Left colon (tissue), 2 donors: ENCODE measurements at regions not wholly inside any gene's neighbourhood (a gene's known extent, or its start where the extent isn't known, plus 50 kb on each side); places are given as distances from the start of the nearest gene placed in this dataset.

Source experiments
- ATAC-seq: fragments of 200-7000 bp; cut with Tn5 transposase; one replicate; pipeline ENCODE4 v1.9.1; 2020; ENCODE audit warnings: mild to moderate bottlenecking, moderate library complexity
- DNase-seq, 2 donors: peaks; one replicate each; pipeline ENCODE4 v3.0.0-alpha.2; 2020
- intact Hi-C, 2 donors: fragments of 100-400 bp; cut with DNase I in 1 of 2; cut with micrococcal nuclease in 1 of 2; formaldehyde crosslinking; loops; one replicate each; pipeline versions ENCODE4 v1.11.2 to v1.14.0; 2022; cut with DNase I, micrococcal nuclease
- donor health status: DM: no; HTN: no; CAD: no.
- donor health status: DM: yes; HTN: yes; CAD: no.

DNA sequence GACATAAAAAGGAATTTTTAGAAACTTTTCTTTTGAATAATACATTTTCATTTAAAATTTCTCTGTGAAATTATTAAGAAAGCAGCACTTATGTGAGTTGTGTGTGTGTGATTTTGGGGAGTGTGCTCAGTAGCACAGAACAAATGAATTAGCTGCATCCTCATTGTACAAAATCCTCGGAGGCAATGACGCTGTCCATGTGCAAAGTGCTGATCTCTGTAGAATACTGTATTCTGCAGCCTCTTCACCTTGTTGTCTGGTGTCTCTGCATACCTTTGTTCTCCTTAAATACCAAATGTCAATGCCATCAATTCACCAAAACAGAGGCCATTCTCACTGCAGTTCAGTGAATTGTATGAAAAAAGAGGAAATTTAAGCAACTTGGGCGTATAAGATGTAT, 838.4 kb downstream of the QKI start:
- DNase-seq (no peak), ATAC-seq (no peak)
- intact Hi-C loops, result no loop called here

DNA sequence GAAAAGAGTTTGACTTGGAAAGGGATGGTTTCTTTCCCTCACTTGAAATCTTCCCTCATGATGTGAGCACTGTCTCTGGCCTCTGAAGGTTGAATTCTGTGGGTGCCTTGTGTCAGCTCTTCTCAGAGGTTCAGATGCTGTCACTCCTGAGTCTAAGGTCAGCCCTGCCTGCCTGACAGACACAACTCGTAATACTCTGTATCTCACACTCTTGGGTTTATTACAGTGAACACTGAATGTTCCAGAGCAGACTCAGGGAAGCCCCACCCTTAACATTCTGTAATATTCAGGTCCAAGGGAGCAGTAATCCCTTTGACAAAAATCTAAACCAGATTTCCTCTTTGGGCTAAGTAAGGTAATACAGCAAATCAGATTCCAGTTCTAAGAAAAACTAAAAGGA, 837.8 kb downstream of the QKI start:
- DNase-seq (no peak), ATAC-seq (no peak)
- intact Hi-C loops, result no loop called here

DNA sequence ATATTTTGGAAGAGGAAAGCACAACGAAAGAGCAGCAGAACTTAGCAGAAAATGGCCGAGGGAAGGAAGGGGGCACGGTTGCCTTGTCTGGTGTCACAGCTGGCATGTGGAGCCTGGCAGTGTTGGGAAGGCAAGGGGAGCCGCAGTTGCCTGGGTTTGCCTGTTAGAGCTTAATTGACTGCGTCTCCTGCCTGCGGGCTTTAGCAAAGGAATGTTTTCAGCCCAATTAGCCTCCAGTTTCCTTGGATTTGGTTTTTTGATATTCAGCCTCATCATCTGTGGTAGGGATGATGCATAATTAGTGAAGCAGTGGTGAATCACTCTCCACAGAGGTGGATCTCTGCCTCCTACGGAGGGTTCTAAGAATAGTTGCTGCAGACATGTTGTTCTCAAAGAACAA, 832.6 kb downstream of the QKI start:
- ATAC-seq (no peak), DNase-seq (no peak)
- intact Hi-C loops, result no loop called here

DNA sequence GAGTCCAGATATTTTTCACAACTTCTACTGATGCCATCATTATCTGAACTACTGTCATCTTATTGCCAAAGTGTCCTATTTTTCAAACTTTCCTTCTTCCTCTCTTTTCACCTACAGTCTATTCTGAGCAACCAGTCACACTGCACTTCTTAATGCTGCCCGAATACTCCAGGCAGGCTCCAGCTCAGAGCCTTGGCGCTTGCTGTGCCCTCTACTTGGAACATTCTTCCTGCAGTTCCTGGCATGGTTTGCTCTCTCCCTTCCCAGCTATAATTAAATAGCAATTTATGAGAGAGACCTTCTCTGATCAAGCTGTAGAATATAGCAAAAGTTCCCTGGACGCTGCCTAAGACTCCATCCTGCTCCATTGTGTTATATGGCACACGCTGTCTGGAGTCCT, 831.6 kb downstream of the QKI start:
- ATAC-seq (no peak), DNase-seq (no peak)
- intact Hi-C loops, result no loop called here

DNA sequence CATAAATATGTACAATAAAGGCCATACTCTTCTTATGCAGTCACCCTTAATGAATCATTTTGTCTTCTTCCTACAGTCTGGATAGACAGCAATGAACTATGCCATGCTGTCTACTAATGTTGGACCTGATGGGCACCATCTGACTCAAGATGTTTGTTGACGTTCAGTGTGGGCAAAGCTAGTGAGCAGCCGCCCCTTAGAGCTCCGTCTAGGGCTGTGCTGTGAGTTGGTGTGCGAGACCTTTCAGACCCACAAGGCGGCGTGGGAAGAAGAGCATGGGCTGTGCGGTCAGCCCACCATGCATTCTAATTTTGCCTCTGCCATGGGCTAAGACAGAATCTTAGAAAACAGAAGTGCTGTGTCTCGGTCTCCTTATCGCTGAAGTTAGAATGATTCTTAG, 829.4 kb downstream of the QKI start:
- intact Hi-C loops, result no loop called here
- ATAC-seq (no peak), DNase-seq (no peak)

DNA sequence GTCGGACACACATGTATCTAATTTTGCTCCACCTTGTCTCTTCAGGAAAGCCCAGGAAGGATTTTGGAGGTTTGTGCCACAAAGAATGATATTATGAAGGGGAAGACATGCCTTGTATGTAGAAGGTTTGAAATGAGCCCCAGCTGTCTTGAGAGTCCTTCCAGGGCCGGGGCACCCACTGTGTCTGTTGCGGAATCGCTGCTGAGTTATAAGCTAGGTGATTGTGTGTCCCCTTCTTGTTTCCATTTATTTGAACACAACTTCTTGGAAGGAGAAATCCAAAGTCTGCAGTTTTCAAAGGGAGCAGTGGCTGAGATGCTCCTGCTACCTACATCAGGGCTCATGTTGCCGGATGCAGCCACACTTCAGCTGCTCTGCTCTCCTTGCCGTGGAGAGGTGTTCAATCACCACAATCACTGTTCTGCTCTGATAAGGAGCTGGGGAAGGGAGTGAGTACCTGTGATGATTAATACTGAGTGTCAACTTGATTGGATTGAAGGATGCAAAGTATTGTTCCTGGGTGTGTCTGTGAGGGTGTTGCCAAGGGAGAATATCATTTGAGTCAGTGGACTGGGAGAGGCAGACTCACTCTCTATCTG, 828.6 kb downstream of the QKI start:
- DNase-seq (no peak), ATAC-seq (no peak)
- intact Hi-C loops, result no loop called here

DNA sequence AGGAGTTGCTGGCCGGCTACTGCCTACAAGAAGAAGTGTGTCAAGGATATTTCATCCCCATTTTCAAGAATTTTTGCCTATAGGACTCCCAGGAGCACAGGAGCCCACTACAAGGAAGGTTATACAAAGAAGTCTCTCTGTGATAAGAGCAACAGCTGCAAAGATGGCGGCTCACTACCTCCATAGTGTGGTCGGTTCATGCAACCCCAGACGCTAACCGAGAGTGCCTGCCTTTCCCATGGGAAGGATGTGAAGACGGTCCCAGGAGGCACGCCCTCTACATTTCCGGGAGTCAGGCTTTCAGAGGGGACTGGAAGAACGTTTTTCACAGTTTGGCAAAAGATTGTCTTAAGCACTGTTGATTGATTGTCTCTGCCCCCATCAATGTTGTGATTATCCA, 816.3 kb downstream of the QKI start:
- intact Hi-C loops, result no loop called here
- ATAC-seq (no peak), DNase-seq (no peak)

DNA sequence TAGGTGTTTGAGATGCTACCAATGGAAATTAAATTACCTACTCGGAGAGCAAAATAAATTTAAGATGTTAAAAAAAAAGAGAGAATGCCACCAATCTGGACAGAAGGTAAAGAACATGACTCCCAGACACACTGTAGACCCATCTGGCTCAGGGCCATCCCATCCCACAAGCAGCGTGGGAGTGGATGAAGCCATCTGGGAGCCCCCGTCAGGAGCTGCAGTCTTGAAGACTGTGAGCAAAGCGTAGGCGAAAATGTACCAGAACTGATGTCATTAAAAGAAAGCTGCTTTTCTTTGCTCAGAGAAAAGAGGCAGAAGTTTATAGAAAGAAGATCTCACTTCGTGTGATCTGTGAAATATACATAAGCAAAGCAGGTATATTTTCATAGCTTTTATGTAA, 815.7 kb downstream of the QKI start:
- DNase-seq, result no peak
- ATAC-seq, result no peak
- intact Hi-C loops, result no loop called here

DNA sequence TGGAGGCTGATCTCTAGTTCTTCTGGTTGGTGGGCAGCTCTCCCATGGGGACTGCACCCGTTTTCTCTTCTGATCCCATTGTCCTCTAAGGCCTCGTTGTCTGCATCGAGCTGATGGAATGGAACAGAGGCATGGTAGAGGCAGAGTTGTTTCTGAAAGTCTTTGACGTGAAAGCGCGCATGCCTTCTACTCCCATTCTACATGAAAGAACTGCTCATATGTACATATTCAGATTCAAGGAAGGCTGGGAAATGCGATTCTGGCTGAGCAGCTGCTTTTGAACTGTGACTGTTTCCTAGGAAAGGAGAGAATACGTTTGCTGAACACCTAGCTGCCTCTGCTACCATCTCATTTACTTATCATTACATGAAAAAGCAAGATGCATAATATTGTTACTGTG, 815.2 kb downstream of the QKI start:
- intact Hi-C loops, result no loop called here
- ATAC-seq, result no peak
- no peak for DNase-seq

DNA sequence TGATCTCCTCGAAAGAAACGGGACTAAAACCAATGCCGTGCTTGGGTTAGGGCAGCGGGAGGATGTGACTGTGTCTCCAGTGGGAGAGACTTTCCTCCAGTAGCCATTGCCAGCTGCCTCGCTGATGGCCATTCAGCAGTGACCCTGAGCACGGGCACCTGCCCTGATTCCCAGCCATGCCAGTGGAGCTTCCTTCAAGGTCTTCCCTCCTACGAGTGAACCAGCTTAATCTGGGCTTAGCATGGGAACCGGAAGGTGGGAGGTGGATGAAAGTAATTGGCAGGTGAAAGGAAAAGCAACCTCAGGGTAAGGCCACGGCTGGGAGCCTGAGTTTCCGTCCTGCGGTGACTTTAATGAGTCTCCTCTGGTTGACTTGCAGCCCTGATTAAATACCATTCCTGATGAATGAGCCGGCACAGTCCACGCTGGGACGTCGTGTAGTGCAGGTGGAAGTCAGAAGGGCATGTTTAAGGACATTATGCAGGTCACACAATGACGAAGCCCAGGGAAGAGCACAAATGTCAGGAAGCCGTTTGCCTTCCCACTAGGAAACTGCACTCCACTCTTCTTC, 813.5 kb downstream of the QKI start:
- intact Hi-C loops, result no loop called here
- DNase-seq, result no peak

DNA sequence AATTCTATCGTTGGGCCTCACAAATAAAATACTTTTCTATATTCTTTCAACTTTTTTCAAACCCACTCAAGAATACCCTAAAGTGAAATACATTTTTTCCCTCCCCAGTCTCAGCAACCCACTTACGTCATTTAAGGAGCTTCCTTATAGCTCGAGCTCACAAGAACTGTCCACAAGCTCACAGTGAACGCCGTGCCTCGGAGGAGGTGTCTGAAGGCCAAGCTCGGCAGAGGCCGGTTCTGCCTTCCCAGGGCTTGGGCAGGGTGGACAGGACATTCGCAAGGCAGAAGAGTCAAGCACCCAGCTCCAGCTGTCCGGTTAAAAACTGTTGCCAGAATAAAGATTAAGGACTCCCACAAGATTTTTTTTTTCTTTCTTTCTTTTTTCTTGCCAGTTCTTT, 802.3 kb downstream of the QKI start:
- ATAC-seq (no peak), DNase-seq (no peak)
- intact Hi-C loops, result no loop called here

More for the DNA sequence above, 813.5 kb downstream of the QKI start:
- ATAC-seq, result no peak

DNA sequence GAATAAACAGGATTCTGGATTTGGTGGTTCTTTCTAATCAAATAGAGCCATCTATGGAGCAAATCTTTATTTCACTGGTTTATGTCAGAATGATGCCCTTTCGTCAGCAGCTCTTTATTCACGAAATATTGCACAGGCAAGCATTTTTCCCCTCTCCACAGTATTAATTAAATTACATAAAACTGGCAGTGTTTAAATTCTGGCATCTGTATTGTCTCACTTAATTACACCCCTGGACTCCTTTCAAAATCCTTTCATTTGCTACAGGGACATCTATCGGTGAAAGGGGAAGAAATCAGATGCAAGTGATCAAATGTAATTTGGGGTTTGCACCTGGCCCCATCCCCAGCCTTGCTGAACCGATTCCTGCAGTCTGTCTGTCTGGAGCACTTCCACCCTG, 801.9 kb downstream of the QKI start:
- DNase-seq, result no peak
- intact Hi-C loops, result no loop called here

DNA sequence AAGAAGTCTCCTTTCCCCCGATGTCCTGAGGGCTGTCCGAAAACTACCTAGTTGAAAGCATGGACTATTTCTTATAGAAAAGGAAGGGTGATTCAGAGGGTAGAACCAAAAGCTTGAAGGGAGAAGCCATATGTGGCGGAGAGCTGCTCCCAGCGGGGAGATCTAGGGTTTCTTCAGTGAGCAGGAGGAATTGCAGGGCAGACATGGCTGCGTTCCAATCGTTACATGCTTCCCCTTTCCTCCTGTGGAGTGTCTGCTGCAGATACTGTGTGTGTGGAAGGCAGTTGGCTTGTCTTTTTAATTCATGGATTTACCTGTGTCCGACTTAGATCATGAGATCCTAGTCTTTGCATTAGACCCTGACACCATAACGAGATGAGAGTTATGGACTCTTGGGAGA, 799.5 kb downstream of the QKI start:
- ATAC-seq (no peak), DNase-seq (no peak)
- intact Hi-C loops, result no loop called here

More for the DNA sequence above, 801.9 kb downstream of the QKI start:
- no peak for ATAC-seq

DNA sequence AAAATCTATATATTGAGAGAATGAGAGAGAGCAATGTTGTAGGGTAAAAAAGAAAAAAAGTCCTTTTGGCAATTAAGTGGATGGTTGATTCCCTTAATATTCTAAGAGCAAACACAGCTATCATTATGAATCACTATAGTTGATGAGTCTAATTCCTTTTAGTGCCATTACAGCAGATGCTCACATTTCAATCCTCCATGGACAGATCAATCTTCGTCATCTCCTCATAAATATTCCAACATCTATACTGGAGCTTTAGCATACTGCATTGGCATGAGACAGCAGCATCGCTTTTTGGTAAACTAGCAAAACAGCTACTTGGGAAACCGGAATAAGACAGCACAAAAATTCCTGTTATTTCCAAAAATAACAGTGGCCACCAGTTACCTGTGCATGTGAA, 796.7 kb downstream of the QKI start:
- DNase-seq (no peak), ATAC-seq (no peak)
- intact Hi-C loops, result no loop called here

DNA sequence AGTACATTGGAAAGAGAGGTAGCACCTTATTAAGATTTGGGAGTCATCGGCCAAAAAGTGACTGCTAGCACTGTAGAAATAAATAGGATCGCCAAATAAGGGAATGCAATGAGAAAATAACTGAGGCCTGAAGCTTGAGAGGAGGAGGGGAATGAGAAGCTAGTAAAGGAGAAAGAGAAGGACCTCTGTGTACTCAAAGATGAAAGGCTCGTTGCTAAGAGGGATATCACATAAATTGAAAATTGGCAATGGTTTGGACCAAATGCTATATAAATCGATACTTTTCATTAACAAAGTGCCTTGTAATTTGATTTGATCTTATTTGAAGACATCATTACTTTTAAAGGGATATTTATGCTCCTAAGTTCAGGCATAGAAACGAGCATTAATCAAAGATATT, 796.3 kb downstream of the QKI start:
- DNase-seq, result no peak
- intact Hi-C loops, result no loop called here
- no peak for ATAC-seq

DNA sequence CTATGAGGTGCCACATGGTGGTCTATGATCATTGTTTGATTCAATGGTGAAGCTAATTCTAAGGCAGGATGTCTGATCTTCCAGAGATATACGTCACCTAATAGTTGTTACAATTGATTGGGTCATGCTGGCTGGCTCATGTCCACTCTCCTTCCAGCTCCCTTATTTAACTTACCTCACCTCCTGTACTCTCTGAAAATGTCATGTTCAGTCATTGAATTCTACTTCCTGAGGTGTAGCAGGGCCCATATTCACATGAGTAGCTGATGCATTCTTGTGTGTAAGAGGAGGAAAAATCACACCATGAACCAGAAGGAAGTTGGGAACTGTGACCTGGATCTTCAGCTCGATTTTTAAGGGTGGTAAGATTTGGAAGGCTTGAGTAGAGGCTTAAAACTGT, 795.8 kb downstream of the QKI start:
- ATAC-seq (no peak), DNase-seq (no peak)
- intact Hi-C loops, result no loop called here

DNA sequence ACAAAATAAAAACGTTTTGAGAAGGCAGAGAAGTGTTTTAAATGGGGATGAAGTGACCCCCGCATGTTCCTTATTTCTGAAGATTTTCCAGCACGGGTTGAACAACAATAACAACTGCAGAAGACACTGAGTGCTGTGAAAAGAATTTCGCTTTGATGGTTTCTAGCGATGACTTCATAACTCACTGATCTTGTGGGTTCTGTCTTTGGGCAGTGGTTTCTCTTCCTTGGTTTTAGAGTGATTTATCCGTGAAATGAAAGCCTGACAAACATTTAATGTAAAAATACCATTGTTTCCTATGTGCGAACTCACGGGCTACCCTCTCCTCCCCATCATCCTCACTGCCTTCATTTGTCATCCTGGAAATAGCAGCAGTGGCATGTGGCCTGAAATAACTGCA, 793.9 kb downstream of the QKI start:
- ATAC-seq (no peak), DNase-seq (no peak)
- intact Hi-C loops, result no loop called here

DNA sequence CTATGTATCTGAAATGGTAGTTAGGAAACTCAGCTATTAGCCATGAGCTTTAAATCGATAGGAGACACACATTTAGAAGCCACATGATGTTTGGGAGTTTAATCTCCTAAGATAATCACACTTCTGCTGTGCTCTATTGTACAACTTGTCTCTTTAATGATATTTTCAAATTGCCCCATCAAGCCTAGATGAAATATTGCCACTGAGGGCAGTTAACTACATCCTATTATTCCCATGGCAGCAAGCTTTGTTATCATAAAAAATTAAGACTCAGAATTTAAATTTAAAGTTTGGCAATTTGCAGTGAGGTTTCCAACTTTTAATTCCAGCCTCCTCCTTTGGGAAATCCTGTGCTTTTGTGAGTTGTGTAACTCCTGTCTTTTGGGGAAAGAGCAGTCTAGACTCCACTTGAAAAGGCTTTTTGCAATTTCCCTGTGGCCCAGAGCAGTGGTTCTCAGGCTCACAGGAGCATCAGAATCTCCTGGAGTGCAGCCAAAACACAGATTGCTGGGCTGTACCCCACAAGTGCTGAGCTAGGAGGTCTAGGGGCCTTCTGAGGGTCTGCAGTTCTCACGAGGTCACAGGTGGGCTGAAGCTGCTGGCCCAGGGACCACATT, 792.4 kb downstream of the QKI start:
- ATAC-seq (no peak), DNase-seq (no peak)
- intact Hi-C loops, result no loop called here

DNA sequence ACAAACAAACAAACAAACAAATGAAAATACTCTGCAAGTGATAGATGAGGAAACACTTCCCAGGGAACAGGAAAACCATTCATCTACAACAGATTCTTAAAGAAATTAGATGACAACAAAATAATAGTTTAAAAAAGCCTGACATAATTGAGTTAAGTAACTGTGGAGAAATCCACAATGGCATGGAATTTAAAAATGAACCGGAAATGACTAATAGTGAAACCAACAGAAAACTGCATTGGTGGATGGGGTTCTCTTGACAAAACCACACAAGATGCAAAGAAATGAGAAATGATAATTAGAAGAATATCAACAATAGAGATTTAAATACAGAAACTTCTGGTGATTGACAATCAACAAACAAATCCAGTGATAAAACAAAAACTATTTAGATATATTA, 785.6 kb downstream of the QKI start:
- intact Hi-C loops, result no loop called here
- DNase-seq (no peak), ATAC-seq (no peak)

DNA sequence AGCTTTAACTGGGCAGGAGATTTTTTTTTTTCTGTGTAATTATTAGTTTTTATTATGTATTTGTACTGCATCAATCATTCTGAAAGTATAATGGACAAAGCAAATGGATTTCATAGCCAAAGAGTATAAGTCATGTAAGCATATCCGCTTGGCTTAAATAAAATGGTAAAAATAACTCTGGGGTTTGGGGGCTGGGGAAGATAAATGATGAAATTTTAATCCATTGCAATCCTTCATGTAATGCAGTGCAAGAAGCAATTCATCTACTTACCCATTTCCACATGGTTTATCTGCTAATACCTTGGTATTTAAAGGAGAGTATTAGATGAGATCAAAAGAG, 781.4 kb downstream of the QKI start:
- ATAC-seq (no peak), DNase-seq (no peak)
- intact Hi-C loops, result no loop called here

DNA sequence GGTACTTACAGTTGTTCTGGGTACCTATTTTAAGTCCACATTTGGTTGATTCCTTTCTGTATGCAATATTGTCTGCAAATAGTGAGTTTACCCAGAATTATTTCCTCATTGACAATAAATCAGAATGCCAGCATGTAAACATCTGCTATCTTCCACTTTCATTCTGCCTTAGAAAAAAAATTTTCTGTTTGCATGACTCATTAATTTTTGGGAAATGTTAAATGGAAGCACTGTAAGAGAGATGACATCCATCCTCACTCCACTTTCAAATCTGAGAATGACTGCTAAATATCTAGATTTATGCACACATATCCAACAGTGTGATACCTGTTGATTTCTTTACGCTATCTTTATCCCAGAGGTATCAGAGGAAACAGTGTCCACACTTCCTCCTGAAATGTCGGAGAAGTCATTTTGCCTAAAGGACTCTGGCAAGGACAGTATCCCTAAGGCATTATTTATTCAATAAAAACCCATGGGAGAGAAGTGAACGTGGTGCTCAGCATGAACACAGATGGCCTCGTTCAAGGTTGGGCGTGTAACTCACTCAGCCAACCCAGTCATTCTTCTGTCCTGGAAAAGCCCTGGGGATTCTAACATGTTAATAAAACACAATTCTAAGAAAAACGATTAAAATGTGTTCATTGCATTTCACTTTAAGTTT, 780.9 kb downstream of the QKI start:
- ATAC-seq (no peak), DNase-seq (no peak)
- intact Hi-C loops, result no loop called here
